NB4 (cell line): ENCODE measurements at regions not wholly inside any gene's neighbourhood (a gene's known extent, or its start where the extent isn't known, plus 50 kb on each side); places are given as distances from the start of the nearest gene placed in this dataset.

Experiments
- CTCF ChIP-seq: IDR thresholded peaks from one replicate; pipeline ENCODE4 v1.5.1; 2012; ENCODE audit warnings: low read depth, low read length
- MAX ChIP-seq: IDR thresholded peaks from 2 replicates; pipeline ENCODE4 v1.6.1; 2011; ENCODE audit warnings: low read depth, low read length
- MYC ChIP-seq: IDR thresholded peaks from 2 replicates; pipeline ENCODE4 v1.6.1; 2011; ENCODE audit warnings: low read depth, low read length
- POLR2A ChIP-seq: IDR thresholded peaks from 2 replicates; pipeline ENCODE4 v1.6.1; 2011; ENCODE audit warnings: mild to moderate bottlenecking; ENCODE audit not compliant: insufficient read length; ENCODE audit errors: extremely low read depth

DNA sequence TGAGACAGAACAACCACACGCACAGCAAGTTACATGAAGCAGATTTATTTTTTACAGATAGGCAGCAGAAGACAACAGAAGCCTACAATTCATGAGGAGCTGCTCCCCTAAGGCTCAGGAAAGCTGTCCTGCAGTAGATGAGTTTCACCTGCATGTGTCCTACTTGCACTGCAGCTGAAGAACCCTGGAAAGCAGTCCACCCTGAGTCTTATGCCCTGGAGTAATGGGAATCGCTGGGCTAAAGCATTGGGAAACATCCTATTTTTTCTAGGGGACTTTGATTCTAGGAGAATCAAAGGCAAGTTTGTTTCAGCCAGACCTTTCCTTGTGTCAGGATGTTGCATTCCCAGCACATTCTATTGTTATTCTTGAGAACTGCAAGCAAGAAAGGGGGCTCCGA lies 304.8 kb downstream of the LRATD1 start:
- TF ChIP-seq POLR2A (no peak), CTCF (no peak), MYC (no peak), MAX (no peak)
